H1 (cell line): ENCODE measurements at regions not wholly inside any gene's neighbourhood (a gene's known extent, or its start where the extent isn't known, plus 50 kb on each side); places are given as distances from the start of the nearest gene placed in this dataset.

Experiments used
- CTCF ChIA-PET: fragments of 300-600 bp; sonication (Branson Sonifier 250); formaldehyde crosslinking; loops from one replicate; lab custom pipeline; 2021; ENCODE audit not compliant: partially characterized antibody; lab: Charles Lee
- POLR2A ChIA-PET: fragments of 300-600 bp; sonication (Branson Sonifier 250); formaldehyde crosslinking; loops from one replicate; lab custom pipeline; 2021; ENCODE audit warnings: inconsistent platforms; ENCODE audit not compliant: partially characterized antibody; lab: Charles Lee
- DNase-seq, 2 experiments: peaks; one replicate each; pipeline versions ENCODE4 v3.0.0 to v3.0.0-alpha.2; 2010 to 2022; ENCODE audit warnings: low spot score in 2 of 2, low read depth in 1 of 2, mixed read lengths in 1 of 2
- FAIRE-seq: peaks from 2 replicates; lab custom pipeline; 2011; peaks lifted over from hg19 to GRCh38; lab: Jason Lieb, UNC
- H2AFZ ChIP-seq: 2 replicates; pipeline ENCODE4 v1.8.1; 2012; ENCODE audit warnings: low read length, inconsistent platforms
- H2AK5ac ChIP-seq: 2 replicates; pipeline ENCODE4 v1.6.1; 2013; ENCODE audit warnings: low read depth, low read length
- H2BK120ac ChIP-seq: replicated peaks from 2 replicates; pipeline ENCODE3; 2013; ENCODE audit warnings: low read depth, low read length, inconsistent platforms
- H2BK12ac ChIP-seq: 2 replicates; pipeline ENCODE4 v1.6.1; 2013; ENCODE audit warnings: low read depth, low read length
- H2BK15ac ChIP-seq: 2 replicates; pipeline ENCODE4 v1.6.1; 2013; ENCODE audit warnings: low read length
- H2BK20ac ChIP-seq: 2 replicates; pipeline ENCODE4 v1.6.1; 2013; ENCODE audit warnings: low read length
- H2BK5ac ChIP-seq: 2 replicates; pipeline ENCODE4 v1.6.1; 2013; ENCODE audit warnings: low read depth, low read length
- H3K14ac ChIP-seq: 2 replicates; pipeline ENCODE4 v1.6.1; 2013; ENCODE audit warnings: inconsistent platforms; ENCODE audit not compliant: insufficient read length
- H3K18ac ChIP-seq: 2 replicates; pipeline ENCODE4 v1.6.1; 2013; ENCODE audit warnings: low read length; ENCODE audit errors: extremely low read depth
- H3K23ac ChIP-seq: 2 replicates; pipeline ENCODE4 v1.6.1; 2013; ENCODE audit warnings: inconsistent platforms; ENCODE audit not compliant: insufficient read length
- H3K23me2 ChIP-seq: 2 replicates; pipeline ENCODE4 v1.6.1; 2013; ENCODE audit warnings: low read depth, low read length
- H3K27ac ChIP-seq: 2 replicates; pipeline ENCODE4 v1.6.1; 2011; ENCODE audit warnings: low read depth, low read length, inconsistent platforms
- H3K27me3 ChIP-seq, 4 experiments: replicated peaks in 1 of 4; 1 replicate in 1 of 4; 2 replicates in 3 of 4; pipeline versions ENCODE4 v1.6.1 to v1.8.1; 2011 to 2013; ENCODE audit warnings: low read length in 3 of 4, mild to moderate bottlenecking in 3 of 4, inconsistent platforms in 2 of 4, mixed read lengths in 2 of 4, moderate library complexity in 1 of 4; ENCODE audit not compliant: control insufficient read depth in 3 of 4, insufficient read depth in 3 of 4; ENCODE audit errors: extremely low read depth in 1 of 4
- H3K36me3 ChIP-seq, 4 experiments: 2 replicates each; pipeline versions ENCODE4 v1.6.1 to v1.8.1; 2011 to 2013; ENCODE audit warnings: mild to moderate bottlenecking in 4 of 4, low read length in 3 of 4, moderate library complexity in 2 of 4, control low read depth in 1 of 4, inconsistent platforms in 1 of 4; ENCODE audit not compliant: insufficient read depth in 4 of 4, control insufficient read depth in 2 of 4
- H3K4ac ChIP-seq: replicated peaks from 2 replicates; pipeline ENCODE3; 2013; ENCODE audit warnings: low read length, low read depth, mixed read lengths, inconsistent platforms; ENCODE audit not compliant: insufficient read length
- H3K4me1 ChIP-seq, 4 experiments: replicated peaks in 1 of 4; 1 replicate in 1 of 4; 2 replicates in 3 of 4; pipeline versions ENCODE4 v1.6.1 to v1.8.1; 2011 to 2013; ENCODE audit warnings: low read length in 3 of 4, inconsistent platforms in 2 of 4, mixed read lengths in 1 of 4; ENCODE audit not compliant: insufficient read depth in 4 of 4, control insufficient read depth in 3 of 4
- H3K4me2 ChIP-seq, 2 experiments: 2 replicates each; pipeline versions ENCODE4 v1.6.1 to v1.8.1; 2011 to 2013; ENCODE audit warnings: low read depth in 2 of 2, low read length in 2 of 2, control low read depth in 1 of 2, inconsistent platforms in 1 of 2, mild to moderate bottlenecking in 1 of 2; ENCODE audit not compliant: insufficient read depth in 1 of 2
- H3K4me3 ChIP-seq, 4 experiments: fragments of 200-600, 300-600 bp in 1 of 4; sonication (generic), shearing (Covaris generic), sonication (Bioruptor Twin) in 1 of 4; 2 replicates each; pipeline versions ENCODE4 v1.5.1 to v1.8.1; 2011 to 2016; ENCODE audit warnings: low read length in 4 of 4, low read depth in 3 of 4, control low read depth in 2 of 4, inconsistent platforms in 2 of 4, mild to moderate bottlenecking in 2 of 4, mixed read lengths in 1 of 4, moderate library complexity in 1 of 4; ENCODE audit not compliant: insufficient read depth in 2 of 4; ENCODE audit errors: extremely low read depth in 1 of 4
- H3K56ac ChIP-seq: replicated peaks from 2 replicates; pipeline ENCODE3; 2013; ENCODE audit warnings: low read depth, mild to moderate bottlenecking, mixed read lengths, low read length, inconsistent platforms; ENCODE audit not compliant: insufficient read length
- H3K79me1 ChIP-seq: 2 replicates; pipeline ENCODE4 v1.6.1; 2013; ENCODE audit warnings: low read depth, low read length, control low read depth
- H3K79me2 ChIP-seq, 2 experiments: 2 replicates each; pipeline versions ENCODE4 v1.6.1 to v1.8.1; 2012 to 2013; ENCODE audit warnings: low read length in 2 of 2, mild to moderate bottlenecking in 2 of 2, inconsistent platforms in 1 of 2; ENCODE audit not compliant: insufficient read depth in 2 of 2, control insufficient read depth in 1 of 2
- H3K9ac ChIP-seq, 4 experiments: replicated peaks in 1 of 4; 1 replicate in 1 of 4; 2 replicates in 3 of 4; pipeline versions ENCODE4 v1.6.1 to v1.8.1; 2011 to 2013; ENCODE audit warnings: low read depth in 3 of 4, low read length in 3 of 4, control low read depth in 2 of 4, mild to moderate bottlenecking in 2 of 4, moderate library complexity in 2 of 4, inconsistent platforms in 1 of 4; ENCODE audit errors: extremely low read depth in 1 of 4
- H3K9me3 ChIP-seq, 2 experiments: 2 replicates each; pipeline versions ENCODE4 v1.6.1 to v1.8.1; 2012 to 2013; ENCODE audit warnings: mild to moderate bottlenecking in 2 of 2, moderate library complexity in 2 of 2, control low read depth in 1 of 2, inconsistent platforms in 1 of 2, low read depth in 1 of 2, low read length in 1 of 2, mixed read lengths in 1 of 2; ENCODE audit not compliant: insufficient read depth in 2 of 2
- H4K20me1 ChIP-seq, 2 experiments: replicated peaks in 1 of 2; 2 replicates each; pipeline versions ENCODE3 to v1.8.1; 2011 to 2013; ENCODE audit warnings: inconsistent platforms in 2 of 2, low read length in 2 of 2, mild to moderate bottlenecking in 1 of 2; ENCODE audit not compliant: insufficient read depth in 2 of 2, control insufficient read depth in 1 of 2
- H4K5ac ChIP-seq: 2 replicates; pipeline ENCODE4 v1.6.1; 2013; ENCODE audit warnings: low read length, low read depth, mixed read lengths, inconsistent platforms; ENCODE audit not compliant: insufficient read length
- H4K8ac ChIP-seq: 2 replicates; pipeline ENCODE4 v1.8.0; 2013; ENCODE audit warnings: mild to moderate bottlenecking, moderate library complexity, low read length, inconsistent platforms; ENCODE audit not compliant: insufficient read depth; ENCODE audit errors: extremely low read depth
- H4K91ac ChIP-seq: replicated peaks from 2 replicates; pipeline ENCODE3; 2013; ENCODE audit warnings: low read length, mixed read lengths, inconsistent platforms; ENCODE audit not compliant: insufficient read length
- SP2 ChIP-seq: IDR thresholded peaks from 2 replicates; pipeline ENCODE4 v1.6.1; 2012; ENCODE audit warnings: mild to moderate bottlenecking, low read length, inconsistent platforms
- TEAD4 ChIP-seq: IDR thresholded peaks from 2 replicates; pipeline ENCODE4 v1.6.1; 2012; ENCODE audit warnings: low read depth, low read length, inconsistent platforms, mixed read lengths
- WGBS, 2 experiments: shearing (Covaris generic) in 1 of 2; methylation state at CpG; one replicate each; pipeline versions ENCODE4 v1.1.6 to v1.1.7; 2013 to 2015; ENCODE audit warnings: low lambda C conversion rate in 2 of 2, mixed read lengths in 2 of 2, inconsistent platforms in 1 of 2, low coverage in 1 of 2, missing lambda C conversion rate in 1 of 2; ENCODE audit not compliant: insufficient replicate concordance in 2 of 2, insufficient coverage in 1 of 2, insufficient read length in 1 of 2; ENCODE audit errors: extremely low coverage in 1 of 2, missing lambda C conversion rate in 1 of 2; 5-methylcytosine and 5-hydroxymethylcytosine counted together
- TF ChIP-seq, protein P1 (sequence below): IDR thresholded peaks from 2 replicates; pipeline ENCODE4 v1.6.1; 2012; ENCODE audit warnings: inconsistent platforms

DNA sequence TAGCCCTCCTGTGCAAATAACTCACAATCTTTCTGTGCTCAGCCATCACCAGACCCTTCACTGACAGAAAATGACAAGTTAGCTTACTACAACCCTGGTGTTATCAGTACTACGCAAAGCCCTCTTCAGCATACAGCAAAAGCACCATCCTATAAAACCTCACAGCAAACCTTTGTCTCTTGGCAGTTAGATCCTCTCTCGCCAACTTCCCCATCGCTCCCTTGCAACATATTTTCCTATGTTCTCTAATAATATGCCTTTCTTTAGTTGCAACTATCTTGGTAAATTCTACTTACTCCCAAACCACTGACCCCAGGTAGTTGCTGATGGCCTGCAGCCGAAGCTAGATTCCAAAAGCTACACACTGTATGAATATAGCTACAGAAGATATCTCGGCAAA, 856.9 kb upstream of the FRG1 start:
- no peaks in the 10 kb centered on the region for H3K79me2 ChIP-seq
- no peak overlapping the region for H2BK20ac ChIP-seq
- FAIRE-seq (no peak), DNase-seq (no peak)
- H2BK5ac ChIP-seq = no peak overlapping the region
- no peaks in the 10 kb centered on the region for H4K20me1 ChIP-seq
- no peak overlapping the region for H4K91ac ChIP-seq
- no peak overlapping the region for H4K8ac ChIP-seq
- no peaks in the 10 kb centered on the region for H3K27me3 ChIP-seq
- peaks cover 0 to 4% of the 10 kb centered on the region in 2 experiments; a peak in 1 of 4 replicates for H3K9me3 ChIP-seq
- no peak overlapping the region for H3K9ac ChIP-seq
- no peak overlapping the region for H2BK12ac ChIP-seq
- H3K4me1 ChIP-seq = peaks cover 0 to 2% (median 0%) of the 10 kb centered on the region in 4 experiments; a peak in 1 of 7 replicates
- no peak overlapping the region for H3K14ac ChIP-seq
- H2BK120ac ChIP-seq = no peak overlapping the region
- ChIA-PET POLR2A (no interaction called here), CTCF (interaction anchor here (0.6 to 2.8 kb wide), 6 partner anchors 10 to 301 kb away, joined by 3 to 17 read pairs (median 6); no protein-coding TSS in a partner anchor)
- H3K23ac ChIP-seq = no peak overlapping the region
- no peak overlapping the region for H3K56ac ChIP-seq
- H3K79me1 ChIP-seq = no peaks in the 10 kb centered on the region
- no peak overlapping the region for H3K4ac ChIP-seq
- 83% methylated on average over 5 of the region's 5 CpGs; no CpG with 5 or more reads in 1 of the 2 experiments for WGBS, 2 experiments
- no peak overlapping the region for H4K5ac ChIP-seq
- TF ChIP-seq TEAD4 = no peak
- TF ChIP-seq, protein P1, sequence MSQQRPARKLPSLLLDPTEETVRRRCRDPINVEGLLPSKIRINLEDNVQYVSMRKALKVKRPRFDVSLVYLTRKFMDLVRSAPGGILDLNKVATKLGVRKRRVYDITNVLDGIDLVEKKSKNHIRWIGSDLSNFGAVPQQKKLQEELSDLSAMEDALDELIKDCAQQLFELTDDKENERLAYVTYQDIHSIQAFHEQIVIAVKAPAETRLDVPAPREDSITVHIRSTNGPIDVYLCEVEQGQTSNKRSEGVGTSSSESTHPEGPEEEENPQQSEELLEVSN = no peak
- no peak for TF ChIP-seq SP2
- H2AK5ac ChIP-seq = no peak overlapping the region
- H3K27ac ChIP-seq = no peak overlapping the region
- H3K4me2 ChIP-seq = no peak overlapping the region
- no peak overlapping the region for H2BK15ac ChIP-seq
- no peak overlapping the region for H2AFZ ChIP-seq
- H3K4me3 ChIP-seq = no peak overlapping the region
- no peaks in the 10 kb centered on the region for H3K23me2 ChIP-seq
- no peaks in the 10 kb centered on the region for H3K36me3 ChIP-seq
- no peak overlapping the region for H3K18ac ChIP-seq
